GM12878 (cell line): ENCODE measurements at regions not wholly inside any gene's neighbourhood (a gene's known extent, or its start where the extent isn't known, plus 50 kb on each side); places are given as distances from the start of the nearest gene placed in this dataset.

Experiments used
- CHD2 ChIP-seq: IDR thresholded peaks from 2 replicates; pipeline ENCODE4 v1.6.1; 2011; ENCODE audit warnings: low read depth, low read length, improper control_type of control experiment, borderline replicate concordance
- EED ChIP-seq: sonication (generic); IDR thresholded peaks from 2 replicates; pipeline ENCODE4 v1.6.1; 2016; ENCODE audit warnings: antibody characterized with exemption, low read depth
- EZH2 ChIP-seq: IDR thresholded peaks from 2 replicates; pipeline ENCODE4 v1.6.1; 2012; ENCODE audit warnings: low read depth, mild to moderate bottlenecking, control low read depth, inconsistent platforms, low read length, borderline replicate concordance; ENCODE audit not compliant: control insufficient read depth
- MEF2A ChIP-seq: IDR thresholded peaks from 2 replicates; pipeline ENCODE4 v1.6.1; 2011; ENCODE audit warnings: low read depth, mild to moderate bottlenecking, low read length, moderate library complexity; ENCODE audit not compliant: insufficient read depth
- NFIC ChIP-seq: IDR thresholded peaks from 2 replicates; pipeline ENCODE4 v1.6.1; 2012; ENCODE audit warnings: low read depth, mild to moderate bottlenecking, inconsistent platforms, low read length, moderate library complexity
- POLR2A ChIP-seq: IDR thresholded peaks from 2 replicates; pipeline ENCODE4 v1.6.1; 2011; ENCODE audit warnings: low read depth, mild to moderate bottlenecking, low read length
- RFX5 ChIP-seq: IDR thresholded peaks from 2 replicates; pipeline ENCODE4 v1.6.1; 2011; ENCODE audit warnings: low read depth, low read length, improper control_type of control experiment
- ZNF274 ChIP-seq: IDR thresholded peaks from one replicate; pipeline ENCODE4 v1.8.0; 2011; ENCODE audit not compliant: insufficient read length, insufficient read depth
- TF ChIP-seq, protein P1 (sequence below): fragments of 450-650 bp; IDR thresholded peaks from 2 replicates; pipeline ENCODE4 v1.6.1; 2017; ENCODE audit warnings: antibody characterized with exemption, mild to moderate bottlenecking, moderate library complexity
- TF ChIP-seq, protein P2 (sequence below), 3 experiments: IDR thresholded peaks in 2 of 3; conservative IDR thresholded peaks in 1 of 3; 2 replicates each; pipeline ENCODE4 v1.5.1; 2011; ENCODE audit warnings: low read depth in 3 of 3, low read length in 3 of 3, mild to moderate bottlenecking in 3 of 3, control low read depth in 2 of 3, moderate library complexity in 2 of 3, inconsistent platforms in 1 of 3, mixed read lengths in 1 of 3; ENCODE audit not compliant: control insufficient read depth in 2 of 3, insufficient read depth in 1 of 3; ENCODE audit errors: extremely low read depth in 1 of 3
- TF ChIP-seq, protein P3 (sequence below): IDR thresholded peaks from 2 replicates; pipeline ENCODE4 v1.6.1; 2012; ENCODE audit warnings: low read depth, low read length, improper control_type of control experiment
- TF ChIP-seq, protein P4 (sequence below): fragments of 450-650 bp; IDR thresholded peaks from 2 replicates; pipeline ENCODE4 v1.6.1; 2017; ENCODE audit warnings: mild to moderate bottlenecking, low read depth, inconsistent platforms; ENCODE audit not compliant: poor library complexity, severe bottlenecking

- TF ChIP-seq CHD2 = no peak
- TF ChIP-seq RFX5 = no peak
- TF ChIP-seq MEF2A = no peak
- TF ChIP-seq EZH2 = no peak
- TF ChIP-seq, protein P1, sequence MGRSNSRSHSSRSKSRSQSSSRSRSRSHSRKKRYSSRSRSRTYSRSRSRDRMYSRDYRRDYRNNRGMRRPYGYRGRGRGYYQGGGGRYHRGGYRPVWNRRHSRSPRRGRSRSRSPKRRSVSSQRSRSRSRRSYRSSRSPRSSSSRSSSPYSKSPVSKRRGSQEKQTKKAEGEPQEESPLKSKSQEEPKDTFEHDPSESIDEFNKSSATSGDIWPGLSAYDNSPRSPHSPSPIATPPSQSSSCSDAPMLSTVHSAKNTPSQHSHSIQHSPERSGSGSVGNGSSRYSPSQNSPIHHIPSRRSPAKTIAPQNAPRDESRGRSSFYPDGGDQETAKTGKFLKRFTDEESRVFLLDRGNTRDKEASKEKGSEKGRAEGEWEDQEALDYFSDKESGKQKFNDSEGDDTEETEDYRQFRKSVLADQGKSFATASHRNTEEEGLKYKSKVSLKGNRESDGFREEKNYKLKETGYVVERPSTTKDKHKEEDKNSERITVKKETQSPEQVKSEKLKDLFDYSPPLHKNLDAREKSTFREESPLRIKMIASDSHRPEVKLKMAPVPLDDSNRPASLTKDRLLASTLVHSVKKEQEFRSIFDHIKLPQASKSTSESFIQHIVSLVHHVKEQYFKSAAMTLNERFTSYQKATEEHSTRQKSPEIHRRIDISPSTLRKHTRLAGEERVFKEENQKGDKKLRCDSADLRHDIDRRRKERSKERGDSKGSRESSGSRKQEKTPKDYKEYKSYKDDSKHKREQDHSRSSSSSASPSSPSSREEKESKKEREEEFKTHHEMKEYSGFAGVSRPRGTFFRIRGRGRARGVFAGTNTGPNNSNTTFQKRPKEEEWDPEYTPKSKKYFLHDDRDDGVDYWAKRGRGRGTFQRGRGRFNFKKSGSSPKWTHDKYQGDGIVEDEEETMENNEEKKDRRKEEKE = no peak
- TF ChIP-seq, protein P2, sequence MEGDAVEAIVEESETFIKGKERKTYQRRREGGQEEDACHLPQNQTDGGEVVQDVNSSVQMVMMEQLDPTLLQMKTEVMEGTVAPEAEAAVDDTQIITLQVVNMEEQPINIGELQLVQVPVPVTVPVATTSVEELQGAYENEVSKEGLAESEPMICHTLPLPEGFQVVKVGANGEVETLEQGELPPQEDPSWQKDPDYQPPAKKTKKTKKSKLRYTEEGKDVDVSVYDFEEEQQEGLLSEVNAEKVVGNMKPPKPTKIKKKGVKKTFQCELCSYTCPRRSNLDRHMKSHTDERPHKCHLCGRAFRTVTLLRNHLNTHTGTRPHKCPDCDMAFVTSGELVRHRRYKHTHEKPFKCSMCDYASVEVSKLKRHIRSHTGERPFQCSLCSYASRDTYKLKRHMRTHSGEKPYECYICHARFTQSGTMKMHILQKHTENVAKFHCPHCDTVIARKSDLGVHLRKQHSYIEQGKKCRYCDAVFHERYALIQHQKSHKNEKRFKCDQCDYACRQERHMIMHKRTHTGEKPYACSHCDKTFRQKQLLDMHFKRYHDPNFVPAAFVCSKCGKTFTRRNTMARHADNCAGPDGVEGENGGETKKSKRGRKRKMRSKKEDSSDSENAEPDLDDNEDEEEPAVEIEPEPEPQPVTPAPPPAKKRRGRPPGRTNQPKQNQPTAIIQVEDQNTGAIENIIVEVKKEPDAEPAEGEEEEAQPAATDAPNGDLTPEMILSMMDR (IDR thresholded peaks at IDR 0.05 in 2 of 3, conservative IDR thresholded peaks at IDR 0.05 in 1 of 3; ENCODE audit: control insufficient read depth in 2 of 3, extremely low read depth in 1 of 3, insufficient read depth in 1 of 3, low read depth in 3 of 3, low read length in 3 of 3) = no peak
- TF ChIP-seq ZNF274 = no peak
- TF ChIP-seq POLR2A = no peak
- TF ChIP-seq, protein P3, sequence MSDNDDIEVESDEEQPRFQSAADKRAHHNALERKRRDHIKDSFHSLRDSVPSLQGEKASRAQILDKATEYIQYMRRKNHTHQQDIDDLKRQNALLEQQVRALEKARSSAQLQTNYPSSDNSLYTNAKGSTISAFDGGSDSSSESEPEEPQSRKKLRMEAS = no peak
- TF ChIP-seq, protein P4, sequence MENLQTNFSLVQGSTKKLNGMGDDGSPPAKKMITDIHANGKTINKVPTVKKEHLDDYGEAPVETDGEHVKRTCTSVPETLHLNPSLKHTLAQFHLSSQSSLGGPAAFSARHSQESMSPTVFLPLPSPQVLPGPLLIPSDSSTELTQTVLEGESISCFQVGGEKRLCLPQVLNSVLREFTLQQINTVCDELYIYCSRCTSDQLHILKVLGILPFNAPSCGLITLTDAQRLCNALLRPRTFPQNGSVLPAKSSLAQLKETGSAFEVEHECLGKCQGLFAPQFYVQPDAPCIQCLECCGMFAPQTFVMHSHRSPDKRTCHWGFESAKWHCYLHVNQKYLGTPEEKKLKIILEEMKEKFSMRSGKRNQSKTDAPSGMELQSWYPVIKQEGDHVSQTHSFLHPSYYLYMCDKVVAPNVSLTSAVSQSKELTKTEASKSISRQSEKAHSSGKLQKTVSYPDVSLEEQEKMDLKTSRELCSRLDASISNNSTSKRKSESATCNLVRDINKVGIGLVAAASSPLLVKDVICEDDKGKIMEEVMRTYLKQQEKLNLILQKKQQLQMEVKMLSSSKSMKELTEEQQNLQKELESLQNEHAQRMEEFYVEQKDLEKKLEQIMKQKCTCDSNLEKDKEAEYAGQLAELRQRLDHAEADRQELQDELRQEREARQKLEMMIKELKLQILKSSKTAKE = no peak
- no peak for TF ChIP-seq EED
- no peak for TF ChIP-seq NFIC
Measured at GRCh38 chr1:81715391-81715790, 85.3 kb upstream of the ADGRL2 start.
